PC-9 (cell line): ENCODE measurements at regions not wholly inside any gene's neighbourhood (a gene's known extent, or its start where the extent isn't known, plus 50 kb on each side); places are given as distances from the start of the nearest gene placed in this dataset.

ENCODE experiments used
- EZH2 ChIP-seq: fragments of 200-600 bp; sonication (generic); IDR thresholded peaks from 2 replicates; pipeline ENCODE4 v1.8.0; 2017; ENCODE audit warnings: antibody characterized with exemption, low read depth
- TF ChIP-seq, protein P1 (sequence below): fragments of 200-600 bp; sonication (generic); conservative IDR thresholded peaks from 2 replicates; pipeline ENCODE4 v1.6.1; 2017; ENCODE audit warnings: mixed run types, antibody characterized with exemption, mild to moderate bottlenecking, moderate library complexity

DNA sequence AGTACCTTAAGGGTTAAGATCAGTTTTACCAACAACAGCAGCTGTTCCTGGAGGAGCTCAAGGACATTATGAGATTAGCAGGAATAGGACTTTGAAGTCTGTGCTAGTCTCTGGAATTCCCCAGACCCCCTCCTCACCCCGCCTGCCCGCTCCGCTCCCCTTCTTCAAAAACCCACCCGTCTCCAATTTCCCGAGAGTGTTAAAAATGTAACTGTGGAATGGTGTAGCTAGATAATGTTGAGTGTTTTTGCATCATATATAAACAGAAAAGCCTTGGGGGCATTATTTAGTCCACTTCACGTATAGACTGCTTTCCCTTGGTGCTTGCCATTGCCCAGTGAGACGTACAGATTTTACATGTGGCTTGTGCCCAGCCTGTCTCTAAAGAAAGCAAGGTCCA, 65.0 kb upstream of the SEMA6D start:
- TF ChIP-seq, protein P1, sequence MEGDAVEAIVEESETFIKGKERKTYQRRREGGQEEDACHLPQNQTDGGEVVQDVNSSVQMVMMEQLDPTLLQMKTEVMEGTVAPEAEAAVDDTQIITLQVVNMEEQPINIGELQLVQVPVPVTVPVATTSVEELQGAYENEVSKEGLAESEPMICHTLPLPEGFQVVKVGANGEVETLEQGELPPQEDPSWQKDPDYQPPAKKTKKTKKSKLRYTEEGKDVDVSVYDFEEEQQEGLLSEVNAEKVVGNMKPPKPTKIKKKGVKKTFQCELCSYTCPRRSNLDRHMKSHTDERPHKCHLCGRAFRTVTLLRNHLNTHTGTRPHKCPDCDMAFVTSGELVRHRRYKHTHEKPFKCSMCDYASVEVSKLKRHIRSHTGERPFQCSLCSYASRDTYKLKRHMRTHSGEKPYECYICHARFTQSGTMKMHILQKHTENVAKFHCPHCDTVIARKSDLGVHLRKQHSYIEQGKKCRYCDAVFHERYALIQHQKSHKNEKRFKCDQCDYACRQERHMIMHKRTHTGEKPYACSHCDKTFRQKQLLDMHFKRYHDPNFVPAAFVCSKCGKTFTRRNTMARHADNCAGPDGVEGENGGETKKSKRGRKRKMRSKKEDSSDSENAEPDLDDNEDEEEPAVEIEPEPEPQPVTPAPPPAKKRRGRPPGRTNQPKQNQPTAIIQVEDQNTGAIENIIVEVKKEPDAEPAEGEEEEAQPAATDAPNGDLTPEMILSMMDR: no peak
- TF ChIP-seq EZH2: no peak
